Neural crest cell (in vitro differentiated cells): ENCODE measurements at regions not wholly inside any gene's neighbourhood (a gene's known extent, or its start where the extent isn't known, plus 50 kb on each side); places are given as distances from the start of the nearest gene placed in this dataset.

Source experiments
- DNase-seq: peaks from one replicate; pipeline ENCODE4 v3.0.0; 2021; ENCODE audit warnings: low read depth, mixed read lengths, low spot score
- H3K27ac Mint-ChIP-seq: one replicate; pipeline ENCODE4 v1.8.0; 2021; ENCODE audit warnings: mild to moderate bottlenecking, mixed read lengths; ENCODE audit not compliant: unreplicated experiment
- H3K27me3 Mint-ChIP-seq: 2 replicates; pipeline ENCODE4 v1.8.0; 2021; ENCODE audit warnings: low read depth, mild to moderate bottlenecking, mixed read lengths
- H3K36me3 Mint-ChIP-seq: 2 replicates; pipeline ENCODE4 v1.8.0; 2021; ENCODE audit warnings: low read depth, mild to moderate bottlenecking, mixed read lengths
- H3K4me1 Mint-ChIP-seq: 2 replicates; pipeline ENCODE4 v1.8.0; 2021; ENCODE audit warnings: mixed read lengths
- H3K4me3 Mint-ChIP-seq: one replicate; pipeline ENCODE4 v1.8.0; 2021; ENCODE audit warnings: mild to moderate bottlenecking, mixed read lengths
- H3K9me3 Mint-ChIP-seq: 2 replicates; pipeline ENCODE4 v1.8.0; 2021; ENCODE audit warnings: mixed read lengths
- CTCF ChIP-seq: fragments of 200-600 bp; sonication (generic); conservative IDR thresholded peaks from 2 replicates; pipeline ENCODE4 v1.5.0; 2021; ENCODE audit warnings: antibody characterized with exemption, mild to moderate bottlenecking

DNA sequence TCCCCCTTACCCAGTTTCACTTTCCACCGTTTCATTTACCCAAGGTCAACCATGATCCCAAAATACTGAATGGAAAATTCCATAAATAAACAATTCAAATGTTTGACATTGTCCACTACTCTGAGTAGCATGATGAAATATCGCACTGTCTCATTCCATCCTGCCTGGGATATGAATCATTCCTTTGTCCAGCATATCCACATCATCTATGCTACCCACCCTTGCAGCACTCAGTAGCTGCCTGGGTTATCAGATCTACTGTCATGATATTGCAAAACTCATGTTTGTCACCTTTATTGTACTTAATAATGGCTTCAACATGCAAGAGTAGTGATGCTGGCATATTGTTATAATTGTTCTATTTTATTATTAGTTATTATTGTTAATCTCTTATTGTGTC, 263.9 kb upstream of the NBEA start:
- no peak overlapping the region for H3K4me3 Mint-ChIP-seq
- H3K27ac Mint-ChIP-seq: no peak overlapping the region
- peaks cover 5% of the 10 kb centered on the region for H3K9me3 Mint-ChIP-seq
- no peak for TF ChIP-seq CTCF
- H3K36me3 Mint-ChIP-seq: no peaks in the 10 kb centered on the region
- no peak for DNase-seq
- no peaks in the 10 kb centered on the region for H3K27me3 Mint-ChIP-seq
- H3K4me1 Mint-ChIP-seq: no peaks in the 10 kb centered on the region

DNA sequence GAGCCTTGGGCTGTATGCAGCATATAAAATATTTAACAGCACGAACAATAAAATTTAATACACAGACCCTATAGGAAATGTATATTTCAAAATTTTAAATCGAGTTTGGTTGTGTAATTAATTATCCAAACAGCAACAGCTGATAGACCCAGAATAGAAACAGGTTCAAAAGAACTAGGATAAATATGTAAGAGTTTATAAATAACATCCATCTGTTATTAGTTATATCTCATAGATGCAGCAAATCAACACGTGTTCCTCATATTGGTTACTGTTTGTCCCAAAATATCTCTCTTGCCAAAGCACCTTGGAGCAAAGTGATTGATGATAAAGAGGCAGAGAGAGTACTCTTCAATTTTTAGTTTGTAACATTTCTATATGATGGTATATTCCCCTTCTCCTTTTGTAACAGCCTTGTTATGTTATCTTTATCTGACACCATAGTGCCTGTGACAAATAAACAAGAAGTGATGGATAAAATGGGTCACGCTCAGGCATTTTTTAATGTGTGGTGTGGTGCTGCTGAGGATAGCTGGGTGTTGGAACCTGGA, 260.6 kb upstream of the NBEA start:
- no peak overlapping the region for H3K4me3 Mint-ChIP-seq
- H3K36me3 Mint-ChIP-seq: no peaks in the 10 kb centered on the region
- no peak for TF ChIP-seq CTCF
- no peak overlapping the region for H3K27ac Mint-ChIP-seq
- peaks cover 5% of the 10 kb centered on the region for H3K9me3 Mint-ChIP-seq
- H3K4me1 Mint-ChIP-seq: no peaks in the 10 kb centered on the region
- DNase-seq: no peak
- no peaks in the 10 kb centered on the region for H3K27me3 Mint-ChIP-seq

GRCh38 chr13:34695063-34695462, 247.0 kb upstream of the NBEA start:
- peaks cover 5% of the 10 kb centered on the region for H3K9me3 Mint-ChIP-seq

DNA sequence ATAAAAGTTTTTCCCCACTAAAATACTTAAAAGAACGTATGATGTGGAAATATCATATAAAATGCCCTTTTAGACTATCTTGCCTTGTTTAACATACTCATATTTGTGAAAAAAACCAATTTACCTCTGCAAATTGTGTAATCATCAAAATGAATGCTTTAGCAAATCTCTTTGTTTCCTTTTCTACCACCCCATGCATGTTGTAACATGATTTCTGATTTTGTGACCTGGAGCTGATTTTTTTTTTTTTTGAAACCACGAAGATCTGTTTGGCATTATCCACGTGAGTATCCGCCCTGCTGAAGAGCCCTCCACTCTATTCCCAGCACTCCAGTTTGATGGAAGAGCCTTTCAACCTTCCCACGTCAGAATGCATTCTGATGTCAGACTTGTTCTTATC, 245.8 kb upstream of the NBEA start:
- Mint-ChIP-seq H3K4me1 (no peaks in the 10 kb centered on the region), H3K27ac (no peak overlapping the region), H3K27me3 (no peaks in the 10 kb centered on the region), H3K4me3 (no peak overlapping the region), H3K9me3 (peaks cover 3% of the 10 kb centered on the region), H3K36me3 (no peaks in the 10 kb centered on the region)
- TF ChIP-seq CTCF: no peak
- no peak for DNase-seq

More at GRCh38 chr13:34695063-34695462, 247.0 kb upstream of the NBEA start:
- no peak for TF ChIP-seq CTCF
- no peak for DNase-seq
- Mint-ChIP-seq H3K4me1 (no peaks in the 10 kb centered on the region), H3K27me3 (no peaks in the 10 kb centered on the region), H3K36me3 (no peaks in the 10 kb centered on the region), H3K27ac (no peak overlapping the region), H3K4me3 (no peak overlapping the region)

DNA sequence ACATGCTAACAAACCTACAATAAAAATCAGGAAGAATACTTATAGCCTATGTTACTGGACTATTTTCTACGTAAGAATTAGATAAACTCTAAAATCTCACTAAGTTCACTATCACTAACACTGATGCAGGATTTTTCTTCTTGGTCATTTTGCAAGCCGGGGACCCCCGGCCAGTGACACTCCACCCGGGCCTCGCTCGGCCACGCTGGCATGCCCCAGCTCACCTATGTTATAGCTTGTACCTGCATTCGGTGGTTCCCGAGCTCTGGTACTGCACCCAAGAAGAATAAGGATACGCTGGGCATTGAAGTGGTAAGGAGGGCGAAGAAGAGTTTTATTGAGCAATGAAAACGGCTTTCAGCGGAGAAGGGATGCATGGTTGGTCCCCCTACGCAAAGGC, 245.3 kb upstream of the NBEA start:
- H3K4me3 Mint-ChIP-seq: no peak overlapping the region

More for the DNA sequence above, 245.3 kb upstream of the NBEA start:
- no peak for TF ChIP-seq CTCF
- Mint-ChIP-seq H3K27ac (no peak overlapping the region), H3K36me3 (no peaks in the 10 kb centered on the region), H3K27me3 (no peaks in the 10 kb centered on the region), H3K9me3 (peaks cover 3% of the 10 kb centered on the region), H3K4me1 (no peaks in the 10 kb centered on the region)
- no peak for DNase-seq
